Stimulated activated CD8-positive, alpha-beta memory T cell treated with anti-CD3 and anti-CD28 coated beads, Interleukin-15, amount 100 ng/mL, for 24 hours (primary cell): ENCODE measurements at regions not wholly inside any gene's neighbourhood (a gene's known extent, or its start where the extent isn't known, plus 50 kb on each side); places are given as distances from the start of the nearest gene placed in this dataset.

Source experiments
- DNase-seq: peaks from one replicate; pipeline ENCODE4 v3.0.0-alpha.2; 2020; ENCODE audit warnings: low read depth

DNA sequence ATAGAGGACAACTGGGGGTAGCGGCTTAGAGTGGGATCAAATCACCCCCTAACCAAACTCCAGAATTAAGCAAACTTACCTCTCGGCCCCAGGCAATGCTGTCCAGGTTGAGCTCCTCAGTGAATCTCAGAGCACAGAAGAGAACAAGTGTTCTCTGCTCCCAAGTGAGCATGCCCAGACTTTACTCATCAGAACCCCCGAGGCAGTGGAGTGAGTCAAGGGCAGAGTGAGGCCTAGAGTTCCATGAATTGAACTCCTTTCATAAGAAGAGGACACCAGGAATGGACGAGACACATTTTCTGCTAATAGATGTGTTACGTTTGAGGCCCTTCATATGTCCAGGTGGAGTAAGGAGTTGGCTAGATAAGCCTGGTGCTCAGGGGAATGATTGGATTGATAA, 134.0 kb upstream of the DTNBP1 start:
- DNase-seq, result no peak

DNA sequence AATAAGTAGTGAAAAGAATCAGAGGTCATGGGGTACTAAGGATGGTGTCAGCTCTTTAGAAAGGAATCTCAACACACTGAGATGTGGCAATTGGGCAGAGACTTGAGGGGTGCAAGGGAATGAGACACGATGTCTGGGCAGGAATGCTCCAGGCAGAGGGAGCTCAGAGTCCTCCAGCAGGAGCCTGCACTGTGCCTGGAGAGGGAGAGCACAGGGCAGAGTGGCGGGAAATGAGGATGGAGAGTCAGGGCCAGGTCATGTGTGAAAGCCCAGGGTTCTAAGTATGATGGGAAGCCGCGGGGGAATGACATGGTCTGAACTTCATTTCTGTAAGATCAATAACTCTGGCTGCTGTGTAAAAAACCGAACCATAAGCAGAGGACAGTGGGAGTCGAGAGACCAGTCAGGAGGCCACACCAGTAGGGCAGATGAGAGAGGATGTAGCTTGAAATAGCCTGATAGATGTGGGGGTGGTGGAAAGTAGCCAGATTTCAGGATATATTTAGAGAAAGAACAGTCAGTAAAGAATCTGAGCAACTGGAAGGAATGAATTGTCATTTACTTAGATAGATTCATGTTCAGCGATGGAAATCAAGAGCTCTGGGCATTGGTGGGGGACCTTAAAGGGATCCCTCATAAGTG, 133.4 kb upstream of the DTNBP1 start:
- DNase-seq, result no peak

DNA sequence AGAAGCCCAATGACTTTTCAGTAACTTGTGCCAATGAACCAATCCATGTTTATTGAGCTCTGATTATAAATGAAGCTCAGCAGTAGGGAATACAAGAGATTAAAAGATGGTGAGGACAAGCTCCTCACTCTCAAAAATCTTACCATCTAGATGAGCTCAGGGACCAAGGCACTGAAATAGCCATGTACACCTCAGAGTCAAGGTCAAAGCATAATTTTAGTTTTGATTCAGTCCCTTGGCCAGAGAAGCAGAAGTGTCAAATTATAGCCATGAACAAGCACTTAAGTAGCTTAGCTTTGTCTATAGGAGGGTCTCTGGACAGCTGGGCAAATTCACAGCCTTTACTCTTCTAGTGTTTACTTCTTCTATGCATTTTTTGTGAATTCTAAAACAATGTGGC, 131.0 kb upstream of the DTNBP1 start:
- DNase-seq, result no peak

GRCh38 chr6:15793288-15793687, 130.5 kb upstream of the DTNBP1 start:
- no peak for DNase-seq

GRCh38 chr6:15792842-15793241, 130.0 kb upstream of the DTNBP1 start:
- no peak for DNase-seq

DNA sequence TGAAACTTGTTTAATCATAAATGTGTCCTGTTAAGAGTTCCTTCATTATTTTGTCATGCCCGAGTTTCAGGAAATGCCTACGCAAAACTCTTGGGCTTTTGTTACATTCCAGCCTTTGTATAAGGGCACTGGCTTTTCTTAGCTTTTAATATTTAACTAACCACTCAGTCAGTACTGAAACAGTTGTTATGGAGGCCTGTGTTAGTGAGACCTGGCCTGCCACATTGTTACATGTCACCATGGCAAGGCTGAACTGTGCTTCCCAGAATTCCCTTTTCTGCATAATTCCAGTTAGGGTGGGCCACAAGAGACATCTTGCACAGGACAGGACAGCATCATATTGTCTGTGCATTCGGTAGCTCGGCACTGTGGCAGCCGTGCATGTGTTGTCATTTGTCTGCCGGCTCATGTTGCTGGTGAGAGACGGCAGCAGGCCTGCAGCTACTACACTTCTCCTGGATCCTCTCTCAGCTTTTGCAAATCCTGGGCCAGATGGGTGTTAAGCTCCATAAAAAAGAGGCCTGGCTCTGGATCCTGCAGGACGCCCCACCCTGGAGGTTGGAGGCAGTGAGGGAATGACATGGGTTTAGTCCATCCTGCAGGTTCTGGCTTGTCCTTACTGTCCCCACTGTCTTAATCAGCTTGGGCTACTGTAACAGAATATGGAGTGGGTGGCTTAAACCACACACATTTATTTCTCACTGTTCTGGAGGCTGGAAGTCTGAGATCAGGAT, 128.8 kb upstream of the DTNBP1 start:
- DNase-seq, result no peak

- no peak for DNase-seq
These were observed 127.3 kb upstream of the DTNBP1 start for GRCh38 chr6:15790116-15790515.

- no peak for DNase-seq
These were observed 124.0 kb upstream of the DTNBP1 start for GRCh38 chr6:15786846-15787245.

GRCh38 chr6:15783484-15783883, 120.7 kb upstream of the DTNBP1 start:
- DNase-seq, result no peak

DNA sequence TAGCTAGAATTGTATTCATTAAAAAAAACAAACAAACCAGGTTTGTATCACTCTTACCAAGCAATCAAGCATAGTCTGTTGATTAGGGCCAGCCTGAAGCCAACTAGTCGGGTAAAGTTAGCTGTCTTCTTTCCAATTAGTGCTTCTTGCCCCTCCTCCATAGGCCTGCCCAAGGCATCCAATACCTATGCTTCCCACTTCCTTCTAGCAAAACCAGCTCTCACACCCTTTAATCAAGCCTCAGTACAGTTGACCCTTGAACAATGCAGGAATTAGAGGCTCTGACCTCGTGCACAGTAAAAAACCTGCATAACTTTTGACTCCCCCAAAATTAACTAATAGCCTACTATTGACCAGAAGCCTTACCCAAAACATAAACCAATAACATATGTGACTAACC, 119.1 kb upstream of the DTNBP1 start:
- no peak for DNase-seq

DNA sequence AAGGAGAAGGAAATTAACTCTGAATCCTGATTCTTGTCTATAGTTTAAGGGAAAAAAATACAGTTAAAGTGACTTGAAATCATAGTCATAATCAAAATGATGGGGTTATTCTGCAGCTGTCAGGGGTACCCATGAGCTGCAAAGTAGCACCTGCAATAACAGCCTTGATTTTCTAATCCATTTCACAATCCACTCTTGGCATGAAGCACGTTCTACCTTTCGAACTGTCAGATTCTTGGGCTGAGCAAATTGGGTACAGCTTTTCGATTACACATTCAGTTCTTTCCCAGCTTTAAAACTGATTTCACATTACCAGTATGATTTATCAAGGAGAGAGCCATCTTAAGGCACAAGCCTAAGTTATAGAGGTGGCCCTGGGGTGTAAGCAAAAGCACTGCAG, 118.5 kb upstream of the DTNBP1 start:
- no peak for DNase-seq

DNA sequence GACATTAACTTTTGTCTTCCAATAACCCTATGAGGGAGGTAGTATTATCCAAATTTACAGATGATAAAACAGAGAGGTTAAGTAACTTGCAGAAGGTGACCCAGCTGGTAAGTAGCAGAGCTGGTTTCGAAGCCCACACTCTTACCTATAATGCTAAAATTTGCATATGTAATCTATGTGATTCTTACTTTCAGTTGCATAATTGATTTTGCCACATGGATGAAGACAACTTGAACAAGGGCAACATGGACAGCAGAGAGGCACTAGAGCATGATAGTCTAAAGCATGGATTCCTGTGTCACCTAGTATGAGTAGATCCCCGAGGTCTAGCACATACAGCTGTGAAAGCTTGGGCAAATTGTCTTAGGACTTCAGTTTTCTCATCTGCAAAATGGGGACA, 117.6 kb upstream of the DTNBP1 start:
- no peak for DNase-seq

DNA sequence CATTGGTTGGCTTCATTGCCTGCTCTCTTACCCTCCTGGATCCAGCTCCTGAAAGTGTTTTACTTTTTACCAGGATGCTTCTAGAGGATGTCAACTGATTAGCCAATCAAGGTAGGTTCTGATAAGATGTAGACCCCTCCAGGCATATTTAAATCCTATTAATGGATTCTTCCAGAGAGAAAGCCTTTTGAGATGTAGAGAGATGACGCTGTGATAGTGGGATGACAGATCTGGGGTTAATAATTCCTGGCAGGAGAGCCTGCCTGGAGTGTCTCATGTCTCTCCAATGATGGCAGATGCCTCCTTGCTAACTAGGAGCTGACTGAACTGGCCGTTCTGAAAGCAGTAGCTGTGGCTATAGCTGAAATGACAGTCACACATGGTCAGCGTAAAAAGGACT, 116.9 kb upstream of the DTNBP1 start:
- no peak for DNase-seq

DNA sequence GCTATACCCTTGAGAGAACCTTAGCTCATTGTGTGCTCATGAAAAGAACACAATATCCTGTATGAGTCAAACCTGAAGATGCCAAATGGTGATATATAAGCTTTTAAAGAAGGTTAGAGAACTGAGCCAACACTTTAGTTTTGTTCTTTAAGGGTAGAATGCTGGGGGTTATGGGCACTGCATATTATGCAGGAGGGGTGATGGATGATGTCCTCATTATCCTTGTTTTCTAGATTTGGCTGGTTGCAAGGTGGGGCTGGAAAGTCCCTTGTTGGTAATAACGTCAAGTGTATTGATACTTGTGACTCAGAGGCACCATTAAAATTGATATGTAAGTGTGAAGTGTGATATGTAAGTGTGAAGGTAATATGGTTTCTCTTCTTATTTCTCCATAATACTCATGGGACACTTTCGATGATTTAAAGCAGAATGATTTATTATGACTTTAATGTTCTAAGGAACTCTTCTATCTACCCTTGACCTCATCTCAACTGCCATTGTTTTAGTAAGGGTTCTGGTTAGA, 113.7 kb upstream of the DTNBP1 start:
- no peak for DNase-seq

DNA sequence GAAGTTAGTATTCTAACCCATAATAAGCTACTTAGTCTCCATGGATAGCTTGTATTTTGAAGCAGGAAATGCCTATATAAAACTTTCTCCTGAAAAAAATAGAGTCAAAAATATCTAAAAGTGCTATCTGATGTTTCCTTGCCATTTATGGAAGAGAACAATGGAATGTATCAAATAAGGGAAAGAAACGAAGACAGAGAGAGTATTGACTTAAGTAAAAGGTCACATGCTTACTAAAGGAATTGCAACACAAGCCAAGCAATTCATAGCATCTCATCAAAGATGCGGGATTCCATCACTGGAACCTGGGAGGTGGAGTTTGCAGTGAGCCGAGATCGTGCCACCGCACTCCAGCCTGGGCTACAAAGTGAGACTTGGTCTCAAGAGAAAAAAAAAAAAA, 112.9 kb upstream of the DTNBP1 start:
- no peak for DNase-seq

- no peak for DNase-seq
These were observed 112.3 kb upstream of the DTNBP1 start for GRCh38 chr6:15775076-15775634.

DNA sequence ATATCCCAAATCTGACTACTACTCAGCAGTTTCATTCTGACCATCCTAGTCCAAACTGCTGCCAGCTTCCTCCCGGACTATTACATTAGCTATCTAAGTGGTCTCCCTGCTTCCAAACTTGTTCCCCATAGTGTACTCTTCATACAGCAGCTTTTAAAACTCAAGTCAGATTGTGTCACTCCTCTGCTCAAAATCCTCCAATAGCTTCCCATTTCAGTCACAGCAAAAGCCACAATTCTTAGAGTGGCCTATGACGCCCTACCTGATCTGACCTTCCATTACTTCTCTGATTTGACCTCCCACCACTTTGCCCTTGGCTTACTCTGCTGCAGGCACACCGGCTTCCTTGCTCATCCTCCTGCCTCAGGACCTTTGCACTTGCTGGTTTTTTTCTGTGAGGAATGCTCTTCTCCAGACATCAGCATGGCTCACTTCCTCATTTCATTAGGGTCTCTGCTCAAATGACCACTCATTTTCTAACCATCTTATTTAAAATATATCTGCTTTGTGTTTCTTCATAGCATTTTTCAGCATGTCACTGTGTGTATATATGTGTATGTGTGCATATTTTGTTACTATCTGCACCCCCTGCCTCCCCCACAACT, 111.1 kb upstream of the DTNBP1 start:
- no peak for DNase-seq

DNA sequence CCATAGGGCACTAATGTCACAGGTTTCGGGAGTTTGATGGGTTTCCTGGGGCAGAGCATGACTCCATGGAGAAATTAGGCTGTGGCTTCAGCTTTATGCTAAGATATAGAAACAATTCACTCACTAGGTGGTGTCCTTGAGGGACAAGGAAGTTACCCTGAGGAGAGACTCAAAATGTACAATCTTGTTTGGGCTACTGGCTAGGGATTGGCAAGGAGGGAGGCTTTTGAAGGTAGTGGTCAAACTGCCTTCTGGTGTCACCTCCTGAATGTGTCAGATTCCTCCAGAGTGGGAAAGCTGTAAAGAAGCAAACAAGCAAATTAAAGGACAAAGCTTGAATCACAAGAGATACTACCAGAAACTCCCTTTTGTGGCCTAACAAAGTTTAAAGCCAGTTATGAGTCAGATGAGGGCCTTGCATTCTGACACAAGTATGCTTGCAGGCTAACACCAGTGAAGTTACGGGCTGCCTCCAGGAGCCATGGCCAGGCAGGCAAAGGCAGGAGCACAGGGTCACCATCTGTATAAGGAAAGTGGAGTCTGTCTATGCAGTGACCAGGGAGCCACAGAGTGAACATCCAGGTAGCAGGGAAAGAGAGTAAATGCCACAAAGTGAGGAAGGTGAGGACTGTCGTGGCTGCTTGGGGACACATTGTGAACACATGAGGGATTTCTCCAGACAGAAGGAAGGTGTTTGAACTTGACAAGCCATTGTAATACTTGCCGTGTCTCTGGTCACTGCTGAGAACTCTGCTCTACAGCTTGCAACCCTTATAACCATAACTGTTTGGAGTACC, 107.7 kb upstream of the DTNBP1 start:
- DNase-seq, result no peak

GRCh38 chr6:15769511-15770018, 106.7 kb upstream of the DTNBP1 start:
- no peak for DNase-seq

DNA sequence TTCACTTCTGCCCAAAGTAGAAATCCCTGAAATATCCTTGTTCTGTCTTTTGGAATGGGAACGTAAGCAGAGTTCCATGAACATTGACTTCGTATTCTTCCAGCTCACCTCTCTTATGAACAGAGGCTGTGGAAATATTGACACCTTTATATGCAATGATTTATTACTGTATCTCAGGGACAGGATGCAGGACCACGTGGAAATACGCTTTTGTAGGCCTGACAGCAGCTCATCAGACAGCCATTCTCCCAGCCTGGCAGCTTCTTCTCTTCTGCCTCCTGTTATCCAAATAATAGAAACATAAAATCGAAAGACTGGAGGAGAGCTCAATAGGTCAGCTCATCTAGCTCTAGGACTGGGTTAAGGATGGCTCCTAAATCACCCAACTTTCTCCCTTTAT, 106.2 kb upstream of the DTNBP1 start:
- DNase-seq, result no peak

DNA sequence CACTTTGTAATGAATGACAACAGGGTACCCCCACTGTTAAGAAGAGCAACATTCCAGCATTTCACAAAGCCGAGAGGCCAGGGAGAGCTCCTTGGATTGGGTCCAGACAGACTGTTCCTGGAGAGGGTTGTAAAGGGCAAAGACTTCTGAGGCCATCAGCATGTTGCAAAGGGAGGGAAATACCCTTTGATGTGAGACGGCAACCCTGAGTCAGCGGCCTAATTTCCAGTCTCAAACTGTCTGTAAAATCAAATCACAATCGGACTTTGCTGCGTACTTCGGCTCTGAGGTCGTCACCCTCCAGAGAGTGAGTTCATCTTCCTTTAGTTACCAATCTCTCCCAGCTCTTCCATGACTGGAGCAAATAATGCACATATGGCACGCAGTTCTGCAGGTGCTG, 101.0 kb upstream of the DTNBP1 start:
- DNase-seq, result no peak

DNA sequence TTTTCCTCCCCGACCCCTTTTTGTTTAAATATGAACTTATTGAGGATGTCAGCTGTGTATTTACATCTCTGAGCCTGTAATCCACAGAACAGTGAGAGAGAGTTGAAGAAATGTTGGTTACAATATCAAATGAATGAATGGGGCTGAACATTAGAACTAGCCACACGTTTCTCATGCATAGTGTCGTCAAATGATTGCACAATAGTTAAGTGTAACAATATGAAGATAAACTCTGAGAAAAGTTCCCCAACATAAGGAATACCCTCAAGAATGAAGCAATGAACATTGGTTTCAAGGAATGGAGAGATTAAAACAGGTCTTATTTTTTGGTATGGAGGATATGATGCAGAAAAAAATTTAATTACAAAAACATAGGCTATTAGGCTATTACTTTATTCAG, 100.5 kb upstream of the DTNBP1 start:
- DNase-seq, result no peak
